Kidney epithelial cell (primary cell): ENCODE measurements at regions not wholly inside any gene's neighbourhood (a gene's known extent, or its start where the extent isn't known, plus 50 kb on each side); places are given as distances from the start of the nearest gene placed in this dataset.

Source experiments
- DNase-seq: peaks from one replicate; pipeline ENCODE4 v3.0.0-alpha.2; 2010; ENCODE audit warnings: low read depth
- H3K27me3 ChIP-seq: 2 replicates; pipeline ENCODE4 v1.6.0; 2011; ENCODE audit warnings: low read length; ENCODE audit not compliant: control insufficient read depth, insufficient read depth
- H3K36me3 ChIP-seq: 2 replicates; pipeline ENCODE4 v1.5.1; 2011; ENCODE audit warnings: low read length; ENCODE audit not compliant: control insufficient read depth, insufficient read depth
- H3K4me3 ChIP-seq: 2 replicates; pipeline ENCODE4 v1.5.1; 2011; ENCODE audit warnings: low read depth, mild to moderate bottlenecking, control low read depth, low read length
- TF ChIP-seq, protein P1 (sequence below): IDR thresholded peaks from 2 replicates; pipeline ENCODE4 v1.5.1; 2011; ENCODE audit warnings: mild to moderate bottlenecking, moderate library complexity, low read length, control low read depth, inconsistent platforms; ENCODE audit not compliant: insufficient read depth, poor library complexity, severe bottlenecking

GRCh38 chr18:10314066-10314465 lies 140.4 kb upstream of the APCDD1 start:
- no peaks in the 10 kb centered on the region for H3K36me3 ChIP-seq
- TF ChIP-seq, protein P1, sequence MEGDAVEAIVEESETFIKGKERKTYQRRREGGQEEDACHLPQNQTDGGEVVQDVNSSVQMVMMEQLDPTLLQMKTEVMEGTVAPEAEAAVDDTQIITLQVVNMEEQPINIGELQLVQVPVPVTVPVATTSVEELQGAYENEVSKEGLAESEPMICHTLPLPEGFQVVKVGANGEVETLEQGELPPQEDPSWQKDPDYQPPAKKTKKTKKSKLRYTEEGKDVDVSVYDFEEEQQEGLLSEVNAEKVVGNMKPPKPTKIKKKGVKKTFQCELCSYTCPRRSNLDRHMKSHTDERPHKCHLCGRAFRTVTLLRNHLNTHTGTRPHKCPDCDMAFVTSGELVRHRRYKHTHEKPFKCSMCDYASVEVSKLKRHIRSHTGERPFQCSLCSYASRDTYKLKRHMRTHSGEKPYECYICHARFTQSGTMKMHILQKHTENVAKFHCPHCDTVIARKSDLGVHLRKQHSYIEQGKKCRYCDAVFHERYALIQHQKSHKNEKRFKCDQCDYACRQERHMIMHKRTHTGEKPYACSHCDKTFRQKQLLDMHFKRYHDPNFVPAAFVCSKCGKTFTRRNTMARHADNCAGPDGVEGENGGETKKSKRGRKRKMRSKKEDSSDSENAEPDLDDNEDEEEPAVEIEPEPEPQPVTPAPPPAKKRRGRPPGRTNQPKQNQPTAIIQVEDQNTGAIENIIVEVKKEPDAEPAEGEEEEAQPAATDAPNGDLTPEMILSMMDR = no peak
- no peak for DNase-seq
- H3K27me3 ChIP-seq = no peaks in the 10 kb centered on the region
- no peak overlapping the region for H3K4me3 ChIP-seq

- TF ChIP-seq, protein P1 = no peak
Measured at GRCh38 chr18:10315522-10315921, 138.9 kb upstream of the APCDD1 start.

DNA sequence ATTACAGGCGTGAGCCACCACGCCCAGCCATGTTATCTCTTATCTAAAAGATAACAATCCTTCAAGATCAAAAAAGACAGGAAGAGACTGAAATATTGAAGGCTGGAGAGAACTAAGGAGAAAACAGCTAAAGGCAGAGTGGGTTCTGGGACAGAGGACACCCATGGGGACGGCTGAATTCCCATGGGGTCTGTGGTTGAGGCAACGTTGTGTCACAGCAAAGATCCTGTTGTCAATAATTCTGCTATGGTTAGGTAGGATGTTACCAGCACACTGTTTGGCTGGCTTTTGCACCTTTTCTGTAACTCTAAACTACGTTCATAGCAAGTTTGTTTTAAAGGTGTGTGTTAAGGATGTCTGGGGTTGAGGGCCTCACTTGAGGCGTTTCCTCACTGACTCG lies 137.7 kb upstream of the APCDD1 start:
- TF ChIP-seq, protein P1 = no peak
- H3K36me3 ChIP-seq = no peaks in the 10 kb centered on the region
- H3K27me3 ChIP-seq = no peaks in the 10 kb centered on the region
- DNase-seq = no peak
- H3K4me3 ChIP-seq = no peak overlapping the region

More at GRCh38 chr18:10315522-10315921, 138.9 kb upstream of the APCDD1 start:
- H3K27me3 ChIP-seq = no peaks in the 10 kb centered on the region
- H3K4me3 ChIP-seq = no peak overlapping the region
- no peaks in the 10 kb centered on the region for H3K36me3 ChIP-seq
- no peak for DNase-seq

GRCh38 chr18:10317864-10318690 lies 136.4 kb upstream of the APCDD1 start:
- H3K36me3 ChIP-seq = no peaks in the 10 kb centered on the region
- no peaks in the 10 kb centered on the region for H3K27me3 ChIP-seq
- no peak overlapping the region for H3K4me3 ChIP-seq
- TF ChIP-seq, protein P1 = no peak
- no peak for DNase-seq

GRCh38 chr18:10318691-10318970 lies 135.8 kb upstream of the APCDD1 start:
- TF ChIP-seq, protein P1 = no peak
- Histone ChIP-seq H3K36me3 (no peaks in the 10 kb centered on the region), H3K27me3 (no peaks in the 10 kb centered on the region), H3K4me3 (no peak overlapping the region)
- DNase-seq = no peak

DNA sequence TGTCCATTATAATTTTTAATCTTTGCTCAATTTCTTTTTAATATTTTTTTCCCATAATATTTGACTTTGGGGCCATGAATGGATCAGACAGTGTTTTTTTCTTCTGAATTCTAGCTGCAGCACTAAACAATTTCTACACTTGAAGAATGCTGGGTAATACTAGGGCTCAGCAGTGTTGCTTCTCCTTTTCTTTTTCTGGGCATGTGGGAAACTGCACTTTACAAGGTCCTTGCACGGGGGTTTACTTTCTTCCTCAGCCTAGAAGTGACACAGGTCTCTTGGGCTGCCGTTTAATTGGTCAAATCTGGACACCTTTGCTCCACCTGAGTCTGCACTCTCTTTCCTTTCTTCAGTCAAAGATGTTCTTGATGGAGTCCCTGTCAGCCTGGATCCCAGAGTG lies 135.4 kb upstream of the APCDD1 start:
- Histone ChIP-seq H3K4me3 (no peak overlapping the region), H3K27me3 (no peaks in the 10 kb centered on the region), H3K36me3 (no peaks in the 10 kb centered on the region)
- TF ChIP-seq, protein P1 = no peak
- no peak for DNase-seq
